ENCODE measurements at regions not wholly inside any gene's neighbourhood (a gene's known extent, or its start where the extent isn't known, plus 50 kb on each side); places are given as distances from the start of the nearest gene placed in this dataset.
A peak's percentile ranks its signal among the peaks of the same experiment; 100 is the strongest.

DNA sequence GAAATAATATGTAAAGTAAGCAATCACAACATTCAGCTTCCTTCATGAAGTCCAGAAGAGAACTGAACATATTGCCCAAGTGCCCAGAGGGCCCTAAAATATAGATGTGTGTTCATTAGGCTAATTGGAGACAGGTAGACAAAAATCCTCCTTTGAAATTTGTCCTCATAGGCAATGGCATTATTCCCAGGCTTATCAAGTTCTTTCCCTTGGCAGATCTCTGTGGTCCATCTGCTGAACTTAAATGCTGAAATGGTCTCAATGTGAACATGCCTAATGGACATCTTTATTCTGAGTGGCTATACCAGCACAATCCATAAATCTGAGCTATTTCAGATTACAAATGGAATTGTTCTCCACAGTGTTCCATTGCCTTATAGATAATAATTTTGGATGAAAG, 79.0 kb upstream of the BMP5 start:
- no peaks in the 10 kb centered on the region for H3K4me1 ChIP-seq
- TF ChIP-seq, protein P1, sequence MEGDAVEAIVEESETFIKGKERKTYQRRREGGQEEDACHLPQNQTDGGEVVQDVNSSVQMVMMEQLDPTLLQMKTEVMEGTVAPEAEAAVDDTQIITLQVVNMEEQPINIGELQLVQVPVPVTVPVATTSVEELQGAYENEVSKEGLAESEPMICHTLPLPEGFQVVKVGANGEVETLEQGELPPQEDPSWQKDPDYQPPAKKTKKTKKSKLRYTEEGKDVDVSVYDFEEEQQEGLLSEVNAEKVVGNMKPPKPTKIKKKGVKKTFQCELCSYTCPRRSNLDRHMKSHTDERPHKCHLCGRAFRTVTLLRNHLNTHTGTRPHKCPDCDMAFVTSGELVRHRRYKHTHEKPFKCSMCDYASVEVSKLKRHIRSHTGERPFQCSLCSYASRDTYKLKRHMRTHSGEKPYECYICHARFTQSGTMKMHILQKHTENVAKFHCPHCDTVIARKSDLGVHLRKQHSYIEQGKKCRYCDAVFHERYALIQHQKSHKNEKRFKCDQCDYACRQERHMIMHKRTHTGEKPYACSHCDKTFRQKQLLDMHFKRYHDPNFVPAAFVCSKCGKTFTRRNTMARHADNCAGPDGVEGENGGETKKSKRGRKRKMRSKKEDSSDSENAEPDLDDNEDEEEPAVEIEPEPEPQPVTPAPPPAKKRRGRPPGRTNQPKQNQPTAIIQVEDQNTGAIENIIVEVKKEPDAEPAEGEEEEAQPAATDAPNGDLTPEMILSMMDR (IDR thresholded peaks at IDR 0.05): no peak
- ATAC-seq (no peak), DNase-seq (no peak)
- intact Hi-C loops (cut with DNase I): no loop called here
- no peaks in the 10 kb centered on the region for H3K36me3 ChIP-seq
- no peaks in the 10 kb centered on the region for H3K27me3 ChIP-seq
- H3K27ac ChIP-seq: no peak overlapping the region
- peaks cover 0 to 14% of the 10 kb centered on the region in 2 donors for H3K9me3 ChIP-seq
- no peak overlapping the region for H3K4me3 ChIP-seq

DNA sequence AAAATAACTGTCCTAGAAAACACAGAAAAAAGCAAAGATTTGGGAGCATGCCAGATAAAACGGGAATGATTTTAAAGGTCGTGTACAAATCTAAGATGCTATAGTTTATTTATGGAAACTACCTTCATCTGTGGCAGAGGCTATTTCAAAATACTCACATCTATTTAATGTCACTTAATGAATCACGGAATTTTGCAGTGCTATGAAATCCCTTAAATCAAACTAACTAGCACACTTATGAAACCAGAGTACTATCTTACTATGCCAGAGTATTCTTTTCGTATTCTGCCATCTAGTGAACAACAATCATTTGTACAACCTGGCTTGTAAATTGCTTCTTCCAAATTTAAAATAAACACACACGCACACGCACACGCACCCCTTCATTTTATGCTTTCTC, 77.9 kb upstream of the BMP5 start:
- no peaks in the 10 kb centered on the region for H3K27me3 ChIP-seq
- H3K36me3 ChIP-seq: no peaks in the 10 kb centered on the region
- intact Hi-C loops (cut with DNase I): no loop called here
- TF ChIP-seq, protein P1 (IDR thresholded peaks at IDR 0.05): no peak
- DNase-seq (peak in 2 of 4 donors; percentile 55 to 59), ATAC-seq (peak; percentile 63)
- no peak overlapping the region for H3K4me3 ChIP-seq
- H3K9me3 ChIP-seq: peaks cover 0 to 14% of the 10 kb centered on the region in 2 donors
- no peaks in the 10 kb centered on the region for H3K4me1 ChIP-seq
- no peak overlapping the region for H3K27ac ChIP-seq

DNA sequence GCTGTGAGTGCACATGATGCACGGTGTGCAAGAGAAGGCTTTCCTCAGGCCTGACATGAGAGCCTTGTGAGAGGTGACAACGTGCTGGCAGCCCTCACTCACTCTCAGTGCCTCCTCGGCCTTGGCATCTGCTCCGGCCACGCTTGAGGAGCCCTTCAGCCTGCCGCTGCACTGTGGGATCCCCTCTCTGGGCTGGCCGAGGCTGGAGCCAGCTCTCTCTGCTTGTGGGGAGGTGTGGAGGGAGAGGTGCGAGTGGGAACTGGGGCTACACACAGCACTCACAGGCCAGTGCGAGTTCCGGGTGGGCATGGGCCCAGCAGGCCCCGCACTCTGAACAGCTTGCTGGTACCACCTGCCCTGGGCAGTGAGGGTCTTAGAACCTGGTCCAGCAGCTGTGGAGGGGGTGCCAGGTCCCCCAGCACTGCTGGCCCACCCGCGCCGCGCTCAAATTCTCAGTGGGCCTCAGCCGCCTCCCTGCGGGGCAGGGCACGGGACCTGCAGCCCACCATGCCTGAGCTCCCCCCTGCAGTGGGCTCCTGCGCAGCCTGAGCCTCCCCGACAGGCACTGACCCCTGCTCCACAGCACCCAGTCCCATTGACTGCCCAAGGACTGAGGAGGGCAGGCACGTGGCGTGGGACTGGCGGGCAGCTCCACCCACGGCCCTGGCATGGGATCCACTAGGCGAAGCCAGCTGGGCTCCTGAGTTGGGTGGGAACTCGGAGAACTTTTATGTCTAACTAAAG, 74.9 kb upstream of the BMP5 start:
- H3K4me3 ChIP-seq: no peak overlapping the region
- H3K9me3 ChIP-seq: peaks cover 0 to 14% of the 10 kb centered on the region in 2 donors
- ATAC-seq (no peak), DNase-seq (peak in 1 of 4 donors; percentile 53)
- H3K27me3 ChIP-seq: no peaks in the 10 kb centered on the region
- intact Hi-C loops (cut with DNase I): no loop called here
- no peaks in the 10 kb centered on the region for H3K36me3 ChIP-seq
- TF ChIP-seq, protein P1 (IDR thresholded peaks at IDR 0.05): no peak
- H3K27ac ChIP-seq: no peak overlapping the region
- no peaks in the 10 kb centered on the region for H3K4me1 ChIP-seq

DNA sequence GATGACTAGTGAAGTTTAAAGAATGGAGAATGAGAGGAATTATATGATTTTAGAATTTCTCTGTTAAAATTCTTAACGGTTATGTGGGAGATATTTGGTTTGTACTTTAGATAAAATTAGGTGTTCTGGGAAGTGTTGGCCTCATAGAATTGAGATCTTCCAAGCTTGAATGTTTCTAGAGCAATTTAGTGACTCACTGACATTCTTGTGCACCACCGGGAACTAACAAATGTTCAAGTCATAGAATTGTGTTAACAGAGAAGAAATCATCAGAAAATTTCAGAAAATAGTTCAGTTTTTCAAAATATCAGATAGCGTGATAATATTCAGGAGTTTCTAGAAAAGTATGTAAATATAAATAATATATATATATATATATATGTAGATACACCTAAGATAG, 67.9 kb upstream of the BMP5 start:
- intact Hi-C loops (cut with DNase I): loop anchor here in 1 of 2 donors (10.0 kb wide), 1 partner anchor 509 kb away; no protein-coding TSS in a partner anchor
- Histone ChIP-seq H3K36me3 (no peaks in the 10 kb centered on the region), H3K27ac (no peak overlapping the region), H3K4me3 (no peak overlapping the region), H3K27me3 (no peaks in the 10 kb centered on the region), H3K9me3 (no peaks in the 10 kb centered on the region), H3K4me1 (no peaks in the 10 kb centered on the region)
- TF ChIP-seq, protein P1 (IDR thresholded peaks at IDR 0.05): no peak
- ATAC-seq: no peak
- no peak for DNase-seq

DNA sequence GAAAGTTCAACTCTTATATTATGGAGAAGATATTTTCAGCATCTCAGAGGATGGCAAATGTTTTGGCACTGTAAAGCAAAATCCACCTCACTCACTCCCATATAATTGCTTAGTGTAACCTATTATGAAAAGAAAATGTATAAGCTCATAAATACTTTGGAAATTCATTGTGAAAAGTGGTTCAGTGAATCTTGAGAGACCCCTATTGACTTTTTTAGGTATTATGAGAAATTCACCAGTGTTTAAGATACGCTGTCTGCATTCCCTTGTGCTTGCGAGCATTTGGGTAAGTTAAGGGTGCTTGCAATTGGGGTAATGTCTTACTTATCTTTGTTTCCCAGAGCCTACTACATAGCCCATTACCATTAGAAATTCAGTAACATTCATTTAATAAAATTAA, 66.3 kb upstream of the BMP5 start:
- no peaks in the 10 kb centered on the region for H3K36me3 ChIP-seq
- ATAC-seq (no peak), DNase-seq (no peak)
- no peak overlapping the region for H3K27ac ChIP-seq
- H3K9me3 ChIP-seq: no peaks in the 10 kb centered on the region
- H3K4me1 ChIP-seq: no peaks in the 10 kb centered on the region
- TF ChIP-seq, protein P1 (IDR thresholded peaks at IDR 0.05): no peak
- intact Hi-C loops (cut with DNase I): loop anchor here in 1 of 2 donors (10.0 kb wide), 1 partner anchor 507 kb away; no protein-coding TSS in a partner anchor
- H3K4me3 ChIP-seq: no peak overlapping the region
- H3K27me3 ChIP-seq: no peaks in the 10 kb centered on the region
